ENCODE measurements at regions not wholly inside any gene's neighbourhood (a gene's known extent, or its start where the extent isn't known, plus 50 kb on each side); places are given as distances from the start of the nearest gene placed in this dataset.
A peak's percentile ranks its signal among the peaks of the same experiment; 100 is the strongest.

- H3K4me3 Mint-ChIP-seq: no peak overlapping the region
- H3K4me1 Mint-ChIP-seq: peaks cover 20% of the 10 kb centered on the region
- peak overlapping the region; percentile 54 to 71 for H3K27ac Mint-ChIP-seq
- ATAC-seq (no peak), DNase-seq (no peak)
- H3K27me3 Mint-ChIP-seq: no peaks in the 10 kb centered on the region
- H3K9me3 Mint-ChIP-seq: no peaks in the 10 kb centered on the region
These were observed 148.6 kb downstream of the SYF2 start for GRCh38 chr1:25083481-25084345.

GRCh38 chr1:25082995-25083394, 149.3 kb downstream of the SYF2 start:
- ATAC-seq (no peak), DNase-seq (no peak)
- Mint-ChIP-seq H3K27ac (peak overlapping the region; percentile 54 to 71), H3K4me3 (no peak overlapping the region), H3K9me3 (no peaks in the 10 kb centered on the region), H3K27me3 (no peaks in the 10 kb centered on the region), H3K4me1 (peaks cover 13% of the 10 kb centered on the region)

- Mint-ChIP-seq H3K9me3 (peaks cover 0 to 2% of the 10 kb centered on the region in 2 donors), H3K27ac (peak overlapping the region in 1 of 2 donors; percentile 19), H3K27me3 (no peaks in the 10 kb centered on the region), H3K4me1 (peaks cover 8% of the 10 kb centered on the region), H3K4me3 (no peak overlapping the region)
- ATAC-seq (no peak), DNase-seq (no peak)
These were observed 149.9 kb downstream of the SYF2 start for GRCh38 chr1:25082216-25082899.

GRCh38 chr1:25081496-25081895, 150.8 kb downstream of the SYF2 start:
- DNase-seq: no peak
- H3K4me3 Mint-ChIP-seq: no peak overlapping the region
- H3K27ac Mint-ChIP-seq: no peak overlapping the region
- no peaks in the 10 kb centered on the region for H3K27me3 Mint-ChIP-seq
- H3K4me1 Mint-ChIP-seq: peaks cover 6% of the 10 kb centered on the region
- ATAC-seq: no peak
- H3K9me3 Mint-ChIP-seq: peaks cover 1 to 11% of the 10 kb centered on the region in 2 donors

GRCh38 chr1:25080294-25081209, 150.5 kb upstream of the RUNX3 start:
- ATAC-seq (peak; percentile 39), DNase-seq (no peak)
- Mint-ChIP-seq H3K27ac (no peak overlapping the region), H3K4me3 (no peak overlapping the region), H3K9me3 (peaks cover 4 to 16% of the 10 kb centered on the region in 2 donors), H3K27me3 (no peaks in the 10 kb centered on the region), H3K4me1 (peaks cover 6% of the 10 kb centered on the region)

- H3K4me3 Mint-ChIP-seq: no peak overlapping the region
- no peak overlapping the region for H3K27ac Mint-ChIP-seq
- H3K4me1 Mint-ChIP-seq: peaks cover 6% of the 10 kb centered on the region
- H3K27me3 Mint-ChIP-seq: no peaks in the 10 kb centered on the region
- no peak for DNase-seq
- H3K9me3 Mint-ChIP-seq: peaks cover 4 to 16% of the 10 kb centered on the region in 2 donors
- ATAC-seq: no peak
These were observed 149.0 kb upstream of the RUNX3 start for GRCh38 chr1:25079048-25079447.

- Mint-ChIP-seq H3K9me3 (peaks cover 4 to 16% of the 10 kb centered on the region in 2 donors), H3K4me3 (no peak overlapping the region), H3K4me1 (no peaks in the 10 kb centered on the region), H3K27me3 (no peaks in the 10 kb centered on the region), H3K27ac (peak overlapping the region in 1 of 2 donors; percentile 3)
- DNase-seq (no peak), ATAC-seq (no peak)
These were observed 144.5 kb upstream of the RUNX3 start for GRCh38 chr1:25074351-25075227.

- no peak overlapping the region for H3K4me3 Mint-ChIP-seq
- no peaks in the 10 kb centered on the region for H3K4me1 Mint-ChIP-seq
- H3K27ac Mint-ChIP-seq: no peak overlapping the region
- ATAC-seq: no peak
- no peak for DNase-seq
- H3K27me3 Mint-ChIP-seq: no peaks in the 10 kb centered on the region
- H3K9me3 Mint-ChIP-seq: peaks cover 4 to 16% of the 10 kb centered on the region in 2 donors
These were observed 143.7 kb upstream of the RUNX3 start for GRCh38 chr1:25073640-25074270.

- DNase-seq (no peak), ATAC-seq (no peak)
- Mint-ChIP-seq H3K27ac (peak overlapping the region in 1 of 2 donors; percentile 53), H3K9me3 (peaks cover 4 to 15% of the 10 kb centered on the region in 2 donors), H3K27me3 (no peaks in the 10 kb centered on the region), H3K4me3 (no peak overlapping the region), H3K4me1 (no peaks in the 10 kb centered on the region)
These were observed 142.4 kb upstream of the RUNX3 start for GRCh38 chr1:25072461-25072860.

GRCh38 chr1:25068829-25069228, 138.8 kb upstream of the RUNX3 start:
- DNase-seq (no peak), ATAC-seq (peak; percentile 41)
- H3K4me1 Mint-ChIP-seq: peaks cover 27% of the 10 kb centered on the region
- H3K9me3 Mint-ChIP-seq: no peaks in the 10 kb centered on the region
- peaks cover 10% of the 10 kb centered on the region for H3K27me3 Mint-ChIP-seq
- H3K27ac Mint-ChIP-seq: peak overlapping the region in 1 of 2 donors; percentile 64
- H3K4me3 Mint-ChIP-seq: no peak overlapping the region

- peaks cover 32% of the 10 kb centered on the region for H3K4me1 Mint-ChIP-seq
These were observed 138.2 kb upstream of the RUNX3 start for GRCh38 chr1:25068316-25068715.

GRCh38 chr1:25067518-25068251, 137.6 kb upstream of the RUNX3 start:
- Mint-ChIP-seq H3K27me3 (peaks cover 10% of the 10 kb centered on the region), H3K9me3 (no peaks in the 10 kb centered on the region), H3K4me3 (no peak overlapping the region), H3K27ac (no peak overlapping the region), H3K4me1 (peaks cover 32% of the 10 kb centered on the region)
- DNase-seq: no peak
- ATAC-seq: no peak

More at GRCh38 chr1:25068316-25068715, 138.2 kb upstream of the RUNX3 start:
- Mint-ChIP-seq H3K9me3 (no peaks in the 10 kb centered on the region), H3K27me3 (peaks cover 10% of the 10 kb centered on the region), H3K27ac (no peak overlapping the region), H3K4me3 (no peak overlapping the region)
- ATAC-seq: no peak
- no peak for DNase-seq

- ATAC-seq: no peak
- H3K4me1 Mint-ChIP-seq: peaks cover 32% of the 10 kb centered on the region
- H3K27me3 Mint-ChIP-seq: peaks cover 15% of the 10 kb centered on the region
- DNase-seq: no peak
- H3K27ac Mint-ChIP-seq: no peak overlapping the region
- H3K9me3 Mint-ChIP-seq: no peaks in the 10 kb centered on the region
- H3K4me3 Mint-ChIP-seq: no peak overlapping the region
These were observed 136.8 kb upstream of the RUNX3 start for GRCh38 chr1:25066731-25067517.
